RWPE2 (cell line): ENCODE measurements at regions not wholly inside any gene's neighbourhood (a gene's known extent, or its start where the extent isn't known, plus 50 kb on each side); places are given as distances from the start of the nearest gene placed in this dataset.

Experiments used
- ATAC-seq: fragments of 200-7000 bp; cut with Tn5 transposase; 3 replicates; pipeline ENCODE4 v1.9.1; 2021; ENCODE audit warnings: low read depth
- DNase-seq: peaks from one replicate; pipeline ENCODE4 v3.0.0-alpha.2; 2020; ENCODE audit warnings: low spot score
- H3K27ac ChIP-seq: fragments of 450-650 bp; 2 replicates; pipeline ENCODE4 v1.5.1; 2017; ENCODE audit warnings: mild to moderate bottlenecking; ENCODE audit not compliant: poor library complexity, severe bottlenecking
- H3K27me3 ChIP-seq: fragments of 250-450 bp; sonication (Bioruptor Pico); 2 replicates; pipeline ENCODE4 v1.5.1; 2021; ENCODE audit warnings: mild to moderate bottlenecking, moderate library complexity; ENCODE audit not compliant: insufficient read depth, poor library complexity, severe bottlenecking
- H3K36me3 ChIP-seq: fragments of 250-450 bp; sonication (Bioruptor Pico); 2 replicates; pipeline ENCODE4 v1.5.1; 2020; ENCODE audit warnings: low read depth, mild to moderate bottlenecking, moderate library complexity
- H3K4me1 ChIP-seq: fragments of 250-450 bp; sonication (Bioruptor Pico); 2 replicates; pipeline ENCODE4 v1.5.1; 2021; ENCODE audit warnings: mild to moderate bottlenecking, moderate library complexity; ENCODE audit not compliant: insufficient read depth, poor library complexity, severe bottlenecking
- H3K4me3 ChIP-seq: fragments of 250-450 bp; sonication (Bioruptor Pico); 2 replicates; pipeline ENCODE4 v1.5.1; 2021; ENCODE audit warnings: mild to moderate bottlenecking, moderate library complexity; ENCODE audit not compliant: severe bottlenecking
- H3K9me3 ChIP-seq: fragments of 250-450 bp; sonication (Bioruptor Pico); 2 replicates; pipeline ENCODE4 v1.5.1; 2021; ENCODE audit warnings: mild to moderate bottlenecking, moderate library complexity; ENCODE audit not compliant: severe bottlenecking
- CTCF ChIP-seq: fragments of 450-650 bp; IDR thresholded peaks from one replicate; pipeline ENCODE4 v1.5.1; 2017; ENCODE audit warnings: mild to moderate bottlenecking, moderate library complexity; ENCODE audit not compliant: poor library complexity, severe bottlenecking

DNA sequence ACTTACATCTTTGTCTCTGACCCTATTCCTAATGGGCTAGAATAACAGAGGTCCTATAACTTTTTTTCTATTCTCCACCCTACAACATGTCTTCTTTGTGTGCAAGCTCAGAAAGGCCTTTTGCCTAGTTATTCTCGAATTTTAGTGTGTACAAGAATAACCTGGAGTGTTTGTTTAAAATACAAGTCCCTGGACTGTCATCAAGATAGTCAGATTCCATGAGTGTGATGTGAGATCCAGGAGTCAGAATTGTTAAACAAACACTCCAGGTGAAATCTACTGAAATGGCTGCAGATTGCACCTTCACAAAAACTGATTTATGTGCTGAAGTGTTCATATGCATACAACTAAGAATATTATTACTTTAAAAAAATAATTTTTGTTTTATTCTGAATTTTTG, 114.4 kb upstream of the DIO2 start:
- H3K36me3 ChIP-seq = no peaks in the 10 kb centered on the region
- ATAC-seq = no peak
- H3K9me3 ChIP-seq = no peaks in the 10 kb centered on the region
- no peaks in the 10 kb centered on the region for H3K4me1 ChIP-seq
- no peaks in the 10 kb centered on the region for H3K27me3 ChIP-seq
- H3K27ac ChIP-seq = no peak overlapping the region
- DNase-seq = no peak
- no peak for TF ChIP-seq CTCF
- H3K4me3 ChIP-seq = no peak overlapping the region

DNA sequence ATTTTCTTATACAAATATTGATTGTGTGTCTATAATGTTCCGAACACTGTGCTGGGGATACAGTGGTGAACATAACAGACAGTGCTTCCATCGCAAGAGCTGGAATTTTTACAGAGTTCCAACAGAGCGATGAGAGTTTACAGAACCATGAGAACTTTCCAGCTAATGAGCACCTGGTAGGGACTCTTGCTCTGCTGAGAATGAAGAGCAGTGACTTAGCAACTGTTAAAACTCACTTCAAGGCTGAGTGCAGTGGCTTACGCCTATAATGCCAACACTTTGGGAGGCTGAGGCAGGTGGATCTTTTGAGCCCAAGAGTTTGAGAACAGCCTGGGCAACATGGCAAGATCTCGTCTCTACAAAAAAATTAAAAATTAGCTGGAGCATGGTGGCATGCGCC, 113.8 kb upstream of the DIO2 start:
- no peak for DNase-seq
- TF ChIP-seq CTCF = no peak
- Histone ChIP-seq H3K27me3 (no peaks in the 10 kb centered on the region), H3K4me3 (no peak overlapping the region), H3K36me3 (no peaks in the 10 kb centered on the region), H3K4me1 (no peaks in the 10 kb centered on the region), H3K9me3 (no peaks in the 10 kb centered on the region), H3K27ac (no peak overlapping the region)
- ATAC-seq = no peak

DNA sequence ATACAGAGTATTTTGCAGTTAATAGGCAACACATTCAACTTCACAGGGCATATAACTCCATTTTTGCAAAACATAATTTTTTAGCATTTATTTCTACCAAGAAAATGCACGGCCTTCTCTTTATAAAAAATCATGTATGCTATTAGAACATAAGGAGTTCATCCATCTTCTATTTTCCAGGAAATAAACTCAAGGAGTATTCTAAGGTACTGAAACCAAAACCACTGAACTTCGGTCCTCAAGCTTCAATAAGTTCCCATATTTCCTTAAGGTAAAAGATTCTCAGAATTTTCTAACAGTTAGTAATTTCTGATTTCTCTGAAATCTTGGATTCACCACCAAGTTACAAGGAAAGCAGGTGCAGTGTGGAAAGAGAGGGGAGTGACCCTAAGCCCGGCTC, 113.3 kb upstream of the DIO2 start:
- H3K4me3 ChIP-seq = no peak overlapping the region
- no peaks in the 10 kb centered on the region for H3K36me3 ChIP-seq
- no peak overlapping the region for H3K27ac ChIP-seq
- no peaks in the 10 kb centered on the region for H3K4me1 ChIP-seq
- H3K9me3 ChIP-seq = no peaks in the 10 kb centered on the region
- ATAC-seq = no peak
- DNase-seq = no peak
- TF ChIP-seq CTCF = no peak
- H3K27me3 ChIP-seq = no peaks in the 10 kb centered on the region

DNA sequence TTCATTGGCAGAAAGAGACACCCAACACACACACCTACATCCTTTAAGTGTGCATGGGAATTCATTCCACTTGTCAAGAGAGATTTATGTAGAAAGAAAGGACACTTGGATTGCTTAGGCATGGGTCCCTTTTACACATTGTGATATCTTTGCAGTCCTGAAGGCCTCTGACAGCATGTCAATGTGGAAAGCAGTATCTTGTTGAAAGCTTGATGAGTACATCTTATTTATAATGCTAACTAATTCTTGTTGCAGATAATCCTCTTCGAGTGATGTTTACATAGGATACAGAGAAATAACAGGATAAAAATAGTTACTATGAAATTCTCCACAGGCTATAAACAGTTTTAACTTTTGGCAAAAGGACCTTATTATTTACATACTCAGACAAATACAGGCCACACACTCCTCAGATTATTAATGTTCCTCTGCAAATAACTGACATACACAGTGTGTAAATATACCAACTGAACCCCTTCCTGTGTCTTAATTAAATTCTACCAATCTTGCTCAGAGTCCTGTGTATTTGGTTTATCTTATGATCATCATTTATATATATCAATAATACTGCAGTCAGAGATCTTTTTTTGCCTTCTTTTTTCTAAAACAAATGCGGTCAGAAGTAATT, 111.8 kb upstream of the DIO2 start:
- no peak for ATAC-seq
- no peaks in the 10 kb centered on the region for H3K9me3 ChIP-seq
- H3K27me3 ChIP-seq = no peaks in the 10 kb centered on the region
- no peaks in the 10 kb centered on the region for H3K4me1 ChIP-seq
- H3K27ac ChIP-seq = no peak overlapping the region
- no peak for TF ChIP-seq CTCF
- H3K36me3 ChIP-seq = no peaks in the 10 kb centered on the region
- no peak overlapping the region for H3K4me3 ChIP-seq
- DNase-seq = no peak

GRCh38 chr14:80316441-80316840, 105.1 kb upstream of the DIO2 start:
- no peak for TF ChIP-seq CTCF
- H3K9me3 ChIP-seq = no peaks in the 10 kb centered on the region
- no peaks in the 10 kb centered on the region for H3K27me3 ChIP-seq
- H3K4me1 ChIP-seq = no peaks in the 10 kb centered on the region
- H3K4me3 ChIP-seq = no peak overlapping the region
- no peaks in the 10 kb centered on the region for H3K36me3 ChIP-seq
- DNase-seq = no peak
- ATAC-seq = no peak
- H3K27ac ChIP-seq = no peak overlapping the region
